ENCODE measurements at regions not wholly inside any gene's neighbourhood (a gene's known extent, or its start where the extent isn't known, plus 50 kb on each side); places are given as distances from the start of the nearest gene placed in this dataset.

- TF ChIP-seq CTCF (IDR thresholded peaks at IDR 0.05) (no peak), POLR2A (IDR thresholded peaks at IDR 0.05) (no peak), POLR2AphosphoS5 (IDR thresholded peaks at IDR 0.05) (no peak)
Measured at GRCh38 chr4:27888505-27888904, 1027.9 kb downstream of the STIM2 start.
